Endothelial cell of umbilical vein (primary cell): ENCODE measurements at regions not wholly inside any gene's neighbourhood (a gene's known extent, or its start where the extent isn't known, plus 50 kb on each side); places are given as distances from the start of the nearest gene placed in this dataset.

Experiments used
- BruUV-seq: library from RNA; stranded (reverse); fragments of 400-500 nt; replicated peaks from 2 replicates; lab custom pipeline; 2021; lab: Mats Ljungman, UMichigan
- CTCF ChIA-PET: fragments of 300-600, 350-600 bp; sonication (Branson Sonifier 250); formaldehyde crosslinking; loops from one replicate; lab custom pipeline; 2021; ENCODE audit warnings: antibody characterized with exemption, inconsistent platforms; lab: Charles Lee
- POLR2A ChIA-PET: fragments of 300-600, 350-600 bp; sonication (Branson Sonifier 250); formaldehyde crosslinking; loops from one replicate; lab custom pipeline; 2021; ENCODE audit warnings: antibody characterized with exemption, inconsistent platforms; lab: Charles Lee
- DNase-seq: peaks from one replicate; pipeline ENCODE4 v3.0.0-alpha.2; 2011; ENCODE audit warnings: low read depth, low spot score
- FAIRE-seq: peaks from 2 replicates; lab custom pipeline; 2011; peaks lifted over from hg19 to GRCh38; lab: Jason Lieb, UNC
- H2AFZ ChIP-seq: 2 replicates; pipeline ENCODE4 v1.6.0; 2012; ENCODE audit warnings: low read depth, low read length, control low read depth, inconsistent platforms
- H3K27ac ChIP-seq: 2 replicates; pipeline ENCODE4 v1.5.1; 2011; ENCODE audit warnings: low read depth, mild to moderate bottlenecking, control low read depth, low read length, moderate library complexity; ENCODE audit not compliant: insufficient read depth
- H3K27me3 ChIP-seq, 2 experiments: 2 replicates each; pipeline versions ENCODE4 v1.6.0 to v1.6.1; 2011; ENCODE audit warnings: low read length in 2 of 2, mixed read lengths in 1 of 2; ENCODE audit not compliant: control insufficient read depth in 2 of 2, insufficient read depth in 2 of 2
- H3K36me3 ChIP-seq, 2 experiments: 2 replicates in 1 of 2; 3 replicates in 1 of 2; pipeline ENCODE4 v1.5.1; 2011; ENCODE audit warnings: low read length in 2 of 2, mild to moderate bottlenecking in 1 of 2, moderate library complexity in 1 of 2; ENCODE audit not compliant: control insufficient read depth in 2 of 2, insufficient read depth in 2 of 2; ENCODE audit errors: extremely low read depth in 1 of 2
- H3K4me1 ChIP-seq: 3 replicates; pipeline ENCODE4 v1.5.1; 2011; ENCODE audit warnings: mild to moderate bottlenecking, low read length; ENCODE audit not compliant: control insufficient read depth, insufficient read depth; ENCODE audit errors: extremely low read depth
- H3K4me2 ChIP-seq: 2 replicates; pipeline ENCODE4 v1.6.1; 2011; ENCODE audit warnings: low read length, control low read depth, mixed read lengths; ENCODE audit not compliant: insufficient read depth
- H3K4me3 ChIP-seq, 3 experiments: fragments of 200-600 bp in 1 of 3; sonication (generic), shearing (Covaris generic) in 1 of 3; replicated peaks in 1 of 3; 2 replicates each; pipeline ENCODE4 v1.5.1; 2011 to 2016; ENCODE audit warnings: control low read depth in 3 of 3, low read length in 3 of 3, mild to moderate bottlenecking in 2 of 3, inconsistent platforms in 1 of 3, low read depth in 1 of 3, moderate library complexity in 1 of 3; ENCODE audit not compliant: insufficient read depth in 1 of 3
- H3K79me2 ChIP-seq: 2 replicates; pipeline ENCODE4 v1.6.0; 2012; ENCODE audit warnings: low read length, inconsistent platforms; ENCODE audit not compliant: control insufficient read depth, insufficient read depth
- H3K9ac ChIP-seq: replicated peaks from 2 replicates; pipeline ENCODE3; 2011; ENCODE audit warnings: low read length, control low read depth; ENCODE audit not compliant: insufficient read depth; ENCODE audit errors: extremely low read depth
- H3K9me1 ChIP-seq: replicated peaks from 3 replicates; pipeline ENCODE4 v1.6.0; 2011; ENCODE audit warnings: mild to moderate bottlenecking, low read length; ENCODE audit not compliant: control insufficient read depth, insufficient read depth; ENCODE audit errors: extremely low read depth
- H3K9me3 ChIP-seq: replicated peaks from 2 replicates; pipeline ENCODE4 v1.5.1; 2012; ENCODE audit warnings: low read length, inconsistent platforms; ENCODE audit not compliant: control insufficient read depth, insufficient read depth
- H4K20me1 ChIP-seq: replicated peaks from 2 replicates; pipeline ENCODE3; 2011; ENCODE audit warnings: mild to moderate bottlenecking, low read length; ENCODE audit not compliant: control insufficient read depth, insufficient read depth; ENCODE audit errors: extremely low read depth
- CTCF ChIP-seq, 2 donors: IDR thresholded peaks; 1 replicate in 1 of 2; 2 replicates in 1 of 2; pipeline ENCODE4 v1.5.1; 2011; ENCODE audit warnings: low read length in 2 of 2, mild to moderate bottlenecking in 2 of 2, moderate library complexity in 2 of 2, control low read depth in 1 of 2, inconsistent platforms in 1 of 2, low read depth in 1 of 2; ENCODE audit not compliant: insufficient read depth in 1 of 2; ENCODE audit errors: extremely low read depth in 1 of 2
- EZH2 ChIP-seq: IDR thresholded peaks from 2 replicates; pipeline ENCODE4 v1.6.1; 2012; ENCODE audit warnings: borderline replicate concordance, low read depth, mild to moderate bottlenecking, moderate library complexity, low read length, inconsistent platforms; ENCODE audit not compliant: severe bottlenecking
- FOS ChIP-seq: IDR thresholded peaks from 2 replicates; pipeline ENCODE4 v1.6.1; 2011; ENCODE audit warnings: mild to moderate bottlenecking, low read length, moderate library complexity, borderline replicate concordance; ENCODE audit not compliant: insufficient read depth
- GATA2 ChIP-seq: IDR thresholded peaks from 2 replicates; pipeline ENCODE4 v1.7.0; 2011; ENCODE audit warnings: low read depth, mild to moderate bottlenecking, moderate library complexity, mixed read lengths, low read length; ENCODE audit not compliant: insufficient read length, insufficient read depth
- JUN ChIP-seq: IDR thresholded peaks from 2 replicates; pipeline ENCODE4 v1.6.1; 2011; ENCODE audit warnings: borderline replicate concordance, low read depth; ENCODE audit not compliant: insufficient read length, insufficient read depth
- MAX ChIP-seq: IDR thresholded peaks from 2 replicates; pipeline ENCODE4 v1.6.1; 2011; ENCODE audit not compliant: insufficient read depth, insufficient read length
- MYC ChIP-seq: IDR thresholded peaks from one replicate; pipeline ENCODE4 v1.6.1; 2011; ENCODE audit warnings: mild to moderate bottlenecking, low read depth, low read length
- POLR2A ChIP-seq: IDR thresholded peaks from 2 replicates; pipeline ENCODE4 v1.6.1; 2012; ENCODE audit warnings: low read depth, mild to moderate bottlenecking, control low read depth, low read length
- POLR2AphosphoS5 ChIP-seq: IDR thresholded peaks from 2 replicates; pipeline ENCODE4 v1.6.1; 2012; ENCODE audit warnings: low read depth, mild to moderate bottlenecking, control low read depth, low read length, moderate library complexity; ENCODE audit not compliant: insufficient read depth
- dilution Hi-C: fragments of 300-500 bp; cut with MboI; formaldehyde crosslinking; loops from one replicate; pipeline ENCODE4 v1.15.0; 2019; ENCODE audit warnings: low sequenced_read_pairs; ENCODE audit not compliant: extremely low pct_ligation_motif_present
- intact Hi-C: fragments of 100-400 bp; cut with micrococcal nuclease; formaldehyde crosslinking; loops from one replicate; pipeline ENCODE4 v1.10.0; 2022

- H3K9me3 ChIP-seq = no peaks in the 10 kb centered on the region
- no peaks in the 10 kb centered on the region for H3K36me3 ChIP-seq
- intact Hi-C loops = no loop called here
- H2AFZ ChIP-seq = no peak overlapping the region
- ChIA-PET POLR2A (interaction anchor here (0.5 kb wide), 1 partner anchor 654 kb away, joined by 3 read pairs; no protein-coding TSS in a partner anchor), CTCF (no interaction called here)
- no peaks in the 10 kb centered on the region for H3K9me1 ChIP-seq
- no peak for TF ChIP-seq FOS
- TF ChIP-seq MYC = no peak
- TF ChIP-seq EZH2 = no peak
- TF ChIP-seq POLR2A = no peak
- TF ChIP-seq MAX = no peak
- no peak for TF ChIP-seq POLR2AphosphoS5
- no peak for TF ChIP-seq GATA2
- no peak for TF ChIP-seq CTCF (IDR thresholded peaks at IDR 0.05; ENCODE audit: extremely low read depth in 1 of 2, insufficient read depth in 1 of 2, low read depth in 1 of 2, low read length in 2 of 2)
- TF ChIP-seq JUN = no peak
- BruUV-seq = no TSS peak
- no peak overlapping the region for H3K9ac ChIP-seq
- no peaks in the 10 kb centered on the region for H3K79me2 ChIP-seq
- no peak overlapping the region for H3K4me3 ChIP-seq
- no peak overlapping the region for H3K4me2 ChIP-seq
- DNase-seq = no peak
- H3K4me1 ChIP-seq = no peaks in the 10 kb centered on the region
- dilution Hi-C loops = no loop called here
- no peak overlapping the region for H3K27ac ChIP-seq
- H3K27me3 ChIP-seq = no peaks in the 10 kb centered on the region
- no peak for FAIRE-seq
- H4K20me1 ChIP-seq = no peaks in the 10 kb centered on the region
These were observed 702.6 kb upstream of the ROBO1 start for GRCh38 chr3:80470433-80470832.
